Naive thymus-derived CD4-positive, alpha-beta T cell (primary cell): ENCODE measurements at regions not wholly inside any gene's neighbourhood (a gene's known extent, or its start where the extent isn't known, plus 50 kb on each side); places are given as distances from the start of the nearest gene placed in this dataset.

Experiments used
- ATAC-seq: fragments of 150-1000 bp; cut with Tn5 transposase; 2 replicates; pipeline ENCODE4 v1.10.0; 2021; ENCODE audit warnings: mild to moderate bottlenecking, moderate library complexity
- CTCF ChIA-PET: fragments of 350-600 bp; sonication (Branson Sonifier 250); formaldehyde crosslinking; loops from one replicate; lab custom pipeline; 2021; ENCODE audit warnings: antibody characterized with exemption; lab: Charles Lee
- POLR2A ChIA-PET: fragments of 350-600 bp; sonication (Branson Sonifier 250); formaldehyde crosslinking; loops from one replicate; lab custom pipeline; 2021; ENCODE audit warnings: antibody characterized with exemption, inconsistent platforms; lab: Charles Lee
- DNase-seq, 9 donors: peaks; one replicate each; pipeline versions ENCODE4 v3.0.0 to v3.0.0-alpha.2; 2020 to 2022; ENCODE audit warnings: mixed read lengths in 1 of 9
- H3K27ac ChIP-seq: one replicate; pipeline ENCODE4 v1.7.0; 2013; ENCODE audit warnings: mild to moderate bottlenecking, low read depth, low read length, moderate library complexity
- H3K27me3 ChIP-seq, 2 donors: one replicate each; pipeline ENCODE4 v1.7.0; 2013; ENCODE audit warnings: low read length in 2 of 2, mild to moderate bottlenecking in 2 of 2, moderate library complexity in 2 of 2; ENCODE audit not compliant: control insufficient read depth in 2 of 2, insufficient read depth in 2 of 2
- H3K36me3 ChIP-seq, 3 experiments: 1 replicate in 2 of 3; 2 replicates in 1 of 3; pipeline ENCODE4 v1.7.0; 2013; ENCODE audit warnings: low read length in 3 of 3, mild to moderate bottlenecking in 3 of 3, moderate library complexity in 1 of 3; ENCODE audit not compliant: insufficient read depth in 3 of 3, control insufficient read depth in 2 of 3
- H3K4me1 ChIP-seq, 2 donors: one replicate each; pipeline ENCODE4 v1.7.0; 2013; ENCODE audit warnings: low read length in 2 of 2, mild to moderate bottlenecking in 2 of 2, moderate library complexity in 1 of 2; ENCODE audit not compliant: control insufficient read depth in 2 of 2, insufficient read depth in 2 of 2
- H3K4me3 ChIP-seq: 2 replicates; pipeline ENCODE4 v1.7.0; 2013; ENCODE audit warnings: mild to moderate bottlenecking, low read length
- H3K9me3 ChIP-seq, 3 experiments: 1 replicate in 2 of 3; 2 replicates in 1 of 3; pipeline ENCODE4 v1.7.0; 2013; ENCODE audit warnings: low read length in 3 of 3; ENCODE audit not compliant: control insufficient read depth in 2 of 3
- H3K27ac Mint-ChIP-seq, 9 donors: one replicate each; pipeline ENCODE4 v1.8.0; 2020 to 2022; ENCODE audit warnings: mixed read lengths in 9 of 9, mild to moderate bottlenecking in 8 of 9, moderate library complexity in 5 of 9, inconsistent platforms in 2 of 9
- H3K27me3 Mint-ChIP-seq, 5 donors: one replicate each; pipeline ENCODE4 v1.8.0; 2021 to 2022; ENCODE audit warnings: mixed read lengths in 5 of 5, mild to moderate bottlenecking in 1 of 5
- H3K36me3 Mint-ChIP-seq, 5 donors: one replicate each; pipeline ENCODE4 v1.8.0; 2020 to 2022; ENCODE audit warnings: mixed read lengths in 5 of 5, mild to moderate bottlenecking in 3 of 5, inconsistent platforms in 1 of 5
- H3K4me1 Mint-ChIP-seq, 7 donors: one replicate each; pipeline ENCODE4 v1.8.0; 2020 to 2022; ENCODE audit warnings: mixed read lengths in 7 of 7, mild to moderate bottlenecking in 3 of 7, inconsistent platforms in 1 of 7
- H3K4me3 Mint-ChIP-seq, 10 donors: one replicate each; pipeline ENCODE4 v1.8.0; 2020 to 2022; ENCODE audit warnings: mild to moderate bottlenecking in 10 of 10, mixed read lengths in 10 of 10, moderate library complexity in 6 of 10, inconsistent platforms in 2 of 10
- H3K9me3 Mint-ChIP-seq, 11 donors: one replicate each; pipeline ENCODE4 v1.8.0; 2020 to 2022; ENCODE audit warnings: mixed read lengths in 11 of 11, mild to moderate bottlenecking in 4 of 11, inconsistent platforms in 1 of 11, moderate library complexity in 1 of 11
- intact Hi-C, 2 donors: fragments of 100-400 bp; cut with micrococcal nuclease; formaldehyde crosslinking; loops; one replicate each; pipeline ENCODE4 v1.15.1; 2023

- Mint-ChIP-seq H3K4me1 (peaks cover 0 to 7% (median 0%) of the 10 kb centered on the region in 7 donors), H3K27ac (no peak overlapping the region), H3K27me3 (peaks cover 0 to 7% (median 5%) of the 10 kb centered on the region in 5 donors), H3K4me3 (no peak overlapping the region), H3K9me3 (peaks cover 0 to 5% (median 0%) of the 10 kb centered on the region in 11 donors), H3K36me3 (no peaks in the 10 kb centered on the region)
- Histone ChIP-seq H3K9me3 (no peaks in the 10 kb centered on the region), H3K4me1 (no peaks in the 10 kb centered on the region), H3K27me3 (no peaks in the 10 kb centered on the region), H3K4me3 (no peak overlapping the region), H3K36me3 (no peaks in the 10 kb centered on the region), H3K27ac (no peak overlapping the region)
- ChIA-PET CTCF (no interaction called here), POLR2A (no interaction called here)
- DNase-seq (no peak), ATAC-seq (no peak)
- intact Hi-C loops, result no loop called here
Observed at GRCh38 chr9:99411479-99412115, 189.5 kb downstream of the SEC61B start.

DNA sequence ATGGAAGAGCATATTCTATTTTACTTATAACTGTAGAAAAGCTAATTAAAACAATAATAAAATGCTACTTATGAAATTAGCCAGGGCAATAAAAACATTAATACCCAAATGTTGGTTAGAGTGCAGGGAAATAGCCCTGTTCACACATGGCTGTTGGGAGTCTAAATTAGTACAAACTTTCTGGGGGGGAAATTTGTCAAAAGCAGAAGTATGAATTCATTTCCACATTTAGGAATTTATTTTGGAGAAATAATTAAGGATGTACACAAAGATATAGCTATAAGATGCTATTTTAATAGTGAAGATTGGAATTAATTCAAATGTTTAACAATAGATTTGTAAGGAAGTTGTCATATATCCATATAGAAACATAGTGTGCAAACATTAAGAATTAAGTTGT lies 190.5 kb downstream of the SEC61B start:
- ChIA-PET POLR2A (no interaction called here), CTCF (no interaction called here)
- Histone ChIP-seq H3K4me3 (no peak overlapping the region), H3K4me1 (no peaks in the 10 kb centered on the region), H3K27me3 (no peaks in the 10 kb centered on the region), H3K36me3 (no peaks in the 10 kb centered on the region), H3K27ac (no peak overlapping the region), H3K9me3 (no peaks in the 10 kb centered on the region)
- Mint-ChIP-seq H3K36me3 (no peaks in the 10 kb centered on the region), H3K9me3 (peaks cover 0 to 5% (median 0%) of the 10 kb centered on the region in 11 donors), H3K4me3 (no peak overlapping the region), H3K4me1 (peaks cover 0 to 7% (median 0%) of the 10 kb centered on the region in 7 donors), H3K27me3 (peaks cover 0 to 7% (median 5%) of the 10 kb centered on the region in 5 donors), H3K27ac (no peak overlapping the region)
- ATAC-seq (no peak), DNase-seq (no peak)
- intact Hi-C loops, result no loop called here

- intact Hi-C loops, result no loop called here
- Mint-ChIP-seq H3K27ac (no peak overlapping the region), H3K27me3 (peaks cover 0 to 7% (median 5%) of the 10 kb centered on the region in 5 donors), H3K4me3 (no peak overlapping the region), H3K36me3 (no peaks in the 10 kb centered on the region), H3K9me3 (peaks cover 0 to 5% (median 0%) of the 10 kb centered on the region in 11 donors), H3K4me1 (peaks cover 0 to 7% (median 0%) of the 10 kb centered on the region in 7 donors)
- H3K36me3 ChIP-seq, result no peaks in the 10 kb centered on the region
- H3K27ac ChIP-seq, result no peak overlapping the region
- H3K9me3 ChIP-seq, result no peaks in the 10 kb centered on the region
- POLR2A ChIA-PET, result no interaction called here
- no peaks in the 10 kb centered on the region for H3K4me1 ChIP-seq
- no peak overlapping the region for H3K4me3 ChIP-seq
- DNase-seq, result no peak
- CTCF ChIA-PET, result no interaction called here
- no peak for ATAC-seq
- no peaks in the 10 kb centered on the region for H3K27me3 ChIP-seq
Observed at GRCh38 chr9:99414321-99414720, 192.2 kb downstream of the SEC61B start.

- no peak for DNase-seq
- no peaks in the 10 kb centered on the region for H3K36me3 ChIP-seq
- H3K27me3 ChIP-seq, result no peaks in the 10 kb centered on the region
- no peak overlapping the region for H3K4me3 ChIP-seq
- Mint-ChIP-seq H3K36me3 (no peaks in the 10 kb centered on the region), H3K27me3 (peaks cover 0 to 10% (median 5%) of the 10 kb centered on the region in 5 donors), H3K27ac (no peak overlapping the region), H3K9me3 (peaks cover 0 to 5% (median 0%) of the 10 kb centered on the region in 11 donors), H3K4me3 (no peak overlapping the region), H3K4me1 (peaks cover 0 to 7% (median 0%) of the 10 kb centered on the region in 7 donors)
- no peaks in the 10 kb centered on the region for H3K4me1 ChIP-seq
- H3K27ac ChIP-seq, result no peak overlapping the region
- H3K9me3 ChIP-seq, result no peaks in the 10 kb centered on the region
- CTCF ChIA-PET, result no interaction called here
- intact Hi-C loops, result no loop called here
- ATAC-seq, result no peak
- POLR2A ChIA-PET, result no interaction called here
Observed at GRCh38 chr9:99415606-99416005, 193.5 kb downstream of the SEC61B start.

DNA sequence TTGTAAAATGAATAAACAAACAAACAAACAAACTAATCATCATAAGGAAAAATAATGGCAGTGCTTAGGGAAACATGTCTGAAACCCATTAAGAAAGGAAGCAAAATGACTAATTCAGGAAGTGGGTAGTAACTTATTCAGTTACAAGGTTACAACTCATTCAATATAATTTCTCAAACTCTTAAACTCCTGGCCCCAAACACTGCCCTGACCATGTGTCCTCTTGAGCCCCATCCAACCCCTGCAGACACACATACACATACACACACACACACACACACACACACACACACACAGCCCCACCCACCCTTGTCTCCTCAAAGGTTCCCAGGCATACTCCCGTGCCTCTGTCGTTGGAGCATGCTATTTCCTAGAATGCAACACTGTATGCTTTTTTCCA lies 193.9 kb downstream of the SEC61B start:
- CTCF ChIA-PET, result no interaction called here

GRCh38 chr9:99419070-99419469 lies 197.0 kb downstream of the SEC61B start:
- ATAC-seq (no peak), DNase-seq (no peak)
- Mint-ChIP-seq H3K27ac (no peak overlapping the region), H3K4me3 (no peak overlapping the region), H3K9me3 (no peaks in the 10 kb centered on the region), H3K36me3 (no peaks in the 10 kb centered on the region), H3K27me3 (peaks cover 0 to 8% (median 0%) of the 10 kb centered on the region in 5 donors), H3K4me1 (peaks cover 0 to 7% (median 0%) of the 10 kb centered on the region in 7 donors)
- CTCF ChIA-PET, result interaction anchor here (0.6 kb wide), 1 partner anchor 10 kb away, joined by 4 read pairs; no protein-coding TSS in a partner anchor
- Histone ChIP-seq H3K27ac (no peak overlapping the region), H3K27me3 (no peaks in the 10 kb centered on the region), H3K4me3 (no peak overlapping the region), H3K4me1 (no peaks in the 10 kb centered on the region), H3K36me3 (no peaks in the 10 kb centered on the region), H3K9me3 (no peaks in the 10 kb centered on the region)
- POLR2A ChIA-PET, result no interaction called here
- intact Hi-C loops, result no loop called here

More for the DNA sequence above, 193.9 kb downstream of the SEC61B start:
- DNase-seq (no peak), ATAC-seq (no peak)
- no peak overlapping the region for H3K27ac Mint-ChIP-seq
- no peaks in the 10 kb centered on the region for H3K36me3 Mint-ChIP-seq
- H3K9me3 ChIP-seq, result no peaks in the 10 kb centered on the region
- H3K36me3 ChIP-seq, result no peaks in the 10 kb centered on the region
- no peak overlapping the region for H3K4me3 Mint-ChIP-seq
- H3K27me3 ChIP-seq, result no peaks in the 10 kb centered on the region
- POLR2A ChIA-PET, result no interaction called here
- intact Hi-C loops, result no loop called here
- peaks cover 0 to 10% (median 5%) of the 10 kb centered on the region in 5 donors for H3K27me3 Mint-ChIP-seq
- peaks cover 0 to 5% (median 0%) of the 10 kb centered on the region in 11 donors for H3K9me3 Mint-ChIP-seq
- no peaks in the 10 kb centered on the region for H3K4me1 ChIP-seq
- peaks cover 0 to 7% (median 0%) of the 10 kb centered on the region in 7 donors for H3K4me1 Mint-ChIP-seq
- H3K4me3 ChIP-seq, result no peak overlapping the region
- H3K27ac ChIP-seq, result no peak overlapping the region

GRCh38 chr9:99421369-99421768 lies 199.3 kb downstream of the SEC61B start:
- Mint-ChIP-seq H3K4me1 (no peaks in the 10 kb centered on the region), H3K27ac (no peak overlapping the region), H3K4me3 (no peak overlapping the region), H3K9me3 (no peaks in the 10 kb centered on the region), H3K36me3 (no peaks in the 10 kb centered on the region), H3K27me3 (peaks cover 0 to 19% (median 6%) of the 10 kb centered on the region in 5 donors)
- Histone ChIP-seq H3K4me3 (no peak overlapping the region), H3K4me1 (no peaks in the 10 kb centered on the region), H3K27me3 (no peaks in the 10 kb centered on the region), H3K36me3 (no peaks in the 10 kb centered on the region), H3K27ac (no peak overlapping the region), H3K9me3 (no peaks in the 10 kb centered on the region)
- POLR2A ChIA-PET, result no interaction called here
- CTCF ChIA-PET, result no interaction called here
- ATAC-seq (no peak), DNase-seq (no peak)
- intact Hi-C loops, result no loop called here
